IPS-NIHi11 (cell line): ENCODE measurements at regions not wholly inside any gene's neighbourhood (a gene's known extent, or its start where the extent isn't known, plus 50 kb on each side); places are given as distances from the start of the nearest gene placed in this dataset.
"Not testable (repeated sequence)": the region's sequence is repeated elsewhere in the genome, so short reads cannot be mapped to it uniquely, and the experiment has no call there.

Experiments
- DNase-seq: peaks from one replicate; pipeline ENCODE4 v3.0.0; 2012; ENCODE audit warnings: mixed read lengths, low spot score

- no peak for DNase-seq
Observed at GRCh38 chr7:67620216-67620933, 623.7 kb downstream of the TYW1 start.

- no peak for DNase-seq
Observed at GRCh38 chr7:67621704-67622103, 625.1 kb downstream of the TYW1 start.

DNA sequence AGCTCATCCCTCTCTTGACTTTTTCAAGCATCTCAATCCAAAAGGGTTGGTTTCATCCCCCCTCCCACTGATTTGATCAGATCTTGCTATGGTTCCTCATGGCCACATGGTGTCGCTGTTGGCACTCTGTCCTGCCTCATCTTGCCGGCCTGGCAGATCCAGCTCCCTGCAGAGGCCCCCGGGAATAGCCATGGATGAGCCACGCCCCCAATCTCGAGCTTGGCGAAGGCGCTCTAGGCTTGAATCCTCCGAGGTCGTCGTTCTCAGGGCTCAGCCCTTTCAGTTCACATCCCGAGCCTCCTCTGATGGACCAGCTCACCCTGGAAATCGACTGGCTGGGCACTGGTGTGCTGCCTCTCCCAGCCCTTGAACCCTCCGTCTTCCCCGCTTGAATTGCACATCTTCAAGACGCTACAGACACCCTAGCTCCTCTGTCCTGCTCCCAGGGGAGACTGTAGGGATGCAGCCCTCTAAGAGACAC, 628.7 kb downstream of the TYW1 start:
- DNase-seq: peak; percentile 87

DNA sequence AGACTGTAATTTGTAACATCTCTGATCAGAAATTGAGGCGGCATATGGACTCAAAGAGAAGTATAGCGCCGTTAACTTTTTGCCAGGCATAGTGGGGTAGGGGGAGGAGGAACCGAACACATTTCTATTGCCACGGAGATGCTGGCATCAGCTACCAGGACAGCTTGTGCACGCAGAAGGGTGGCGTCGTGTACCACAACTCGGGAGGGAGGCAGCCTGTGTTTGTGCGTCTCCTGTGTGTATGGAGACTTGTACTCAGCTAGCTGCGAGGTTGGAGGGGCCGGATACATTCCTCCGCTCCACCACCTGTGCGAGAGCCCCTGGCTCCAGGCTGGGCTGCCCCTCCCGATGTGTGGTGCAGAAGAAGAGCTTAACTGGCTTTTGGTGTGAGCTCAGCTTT, 634.8 kb downstream of the TYW1 start:
- no peak for DNase-seq

- no peak for DNase-seq
Observed at GRCh38 chr7:67635271-67635670, 638.6 kb downstream of the TYW1 start.

DNA sequence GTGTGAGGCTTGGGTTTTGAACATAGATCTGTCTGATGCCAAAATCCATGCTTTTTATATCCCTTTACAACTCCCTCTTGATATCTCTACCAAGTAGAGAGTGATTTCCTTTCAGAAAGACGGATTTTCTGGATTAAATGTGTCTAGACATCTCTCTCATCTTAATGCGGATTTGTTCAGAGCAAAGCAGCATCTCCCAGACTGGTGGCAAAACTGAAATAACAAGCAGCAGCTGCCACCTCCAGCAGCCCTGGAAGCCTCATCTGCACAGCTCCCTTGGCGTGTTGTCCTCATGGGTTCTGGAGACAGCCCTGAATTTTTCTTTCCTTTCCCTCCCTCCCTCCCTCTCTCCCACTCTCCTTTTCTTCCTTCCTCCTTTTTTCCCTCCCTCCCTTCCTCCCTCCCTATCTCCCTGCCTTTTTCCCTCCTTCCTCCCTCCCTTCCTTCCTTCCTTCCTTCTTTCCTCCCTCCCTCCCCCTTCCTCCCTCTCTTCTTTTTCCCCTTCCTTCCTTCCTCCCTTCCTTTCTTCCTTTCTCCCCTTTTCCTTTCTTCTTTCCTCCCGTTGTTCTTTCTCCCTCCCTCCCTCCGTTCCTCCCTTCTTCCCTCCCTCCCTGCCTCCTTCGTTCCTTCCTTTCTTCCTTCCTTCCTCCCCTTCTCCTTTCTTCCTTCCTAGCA, 639.9 kb downstream of the TYW1 start:
- DNase-seq: no peak

GRCh38 chr7:67637023-67637358, 640.4 kb downstream of the TYW1 start:
- DNase-seq: peak; percentile 34

- DNase-seq: not testable (repeated sequence)
Observed at GRCh38 chr7:67642542-67642941, 645.9 kb downstream of the TYW1 start.

GRCh38 chr7:67644151-67644550, 647.5 kb downstream of the TYW1 start:
- DNase-seq: no peak

DNA sequence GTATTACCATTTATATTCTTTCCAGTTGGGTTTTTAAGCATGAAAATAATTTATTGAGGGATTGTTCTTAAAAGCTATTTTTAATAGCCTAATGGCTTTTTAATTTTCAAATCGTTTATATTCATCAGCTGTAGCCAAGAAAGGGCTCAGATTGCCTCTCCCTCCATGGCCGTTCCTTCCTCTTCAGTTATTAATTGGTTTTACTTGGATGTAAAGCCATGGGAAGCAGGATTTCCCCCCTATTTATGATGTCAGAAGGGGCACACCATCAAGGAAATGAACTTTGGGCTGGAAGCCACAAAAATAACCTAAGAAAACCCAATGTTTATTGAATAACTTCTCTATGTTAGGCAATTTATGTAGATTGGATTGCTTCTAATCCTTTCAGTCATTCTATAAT, 656.3 kb downstream of the TYW1 start:
- no peak for DNase-seq

- DNase-seq: no peak
Observed at GRCh38 chr7:67653856-67654454, 657.3 kb downstream of the TYW1 start.

DNA sequence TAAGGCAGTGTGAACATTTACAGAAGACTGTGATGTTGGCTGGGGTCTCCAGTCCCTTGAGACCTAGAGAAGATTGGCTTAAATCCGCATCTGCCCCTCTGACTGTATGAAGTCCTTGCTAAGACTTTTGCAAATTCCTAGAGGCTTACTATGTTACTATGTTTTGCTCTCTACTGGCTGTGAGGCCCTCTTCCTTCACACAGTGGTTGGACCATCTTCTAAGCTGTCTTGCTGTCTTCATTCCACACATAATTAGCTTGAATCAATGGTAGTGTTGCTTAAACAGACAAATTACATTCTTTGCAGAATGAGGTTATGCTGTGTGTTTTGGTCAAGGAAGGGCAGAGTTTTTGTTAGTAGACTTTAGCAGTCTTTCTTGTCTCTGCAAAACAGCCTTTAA, 658.0 kb downstream of the TYW1 start:
- DNase-seq: no peak

DNA sequence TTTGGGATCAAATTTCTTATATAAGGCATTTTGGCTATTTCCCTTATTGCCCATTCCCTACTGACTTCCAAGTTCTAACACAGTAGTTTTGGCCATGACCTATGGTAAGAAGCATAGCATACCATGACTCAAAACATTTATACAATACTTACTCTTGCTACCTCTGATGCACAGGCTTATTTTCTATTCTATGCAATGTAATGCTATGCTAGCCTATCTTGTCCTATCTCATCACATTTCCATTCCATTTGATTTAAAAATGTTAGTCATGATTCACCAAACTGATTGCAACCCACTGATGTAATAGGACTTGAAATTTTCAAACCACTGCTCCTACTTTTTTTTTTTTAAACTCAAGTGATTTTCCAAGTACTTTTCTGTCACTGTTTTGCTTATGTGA, 658.5 kb downstream of the TYW1 start:
- no peak for DNase-seq

GRCh38 chr7:67659091-67659490, 662.5 kb downstream of the TYW1 start:
- no peak for DNase-seq

DNA sequence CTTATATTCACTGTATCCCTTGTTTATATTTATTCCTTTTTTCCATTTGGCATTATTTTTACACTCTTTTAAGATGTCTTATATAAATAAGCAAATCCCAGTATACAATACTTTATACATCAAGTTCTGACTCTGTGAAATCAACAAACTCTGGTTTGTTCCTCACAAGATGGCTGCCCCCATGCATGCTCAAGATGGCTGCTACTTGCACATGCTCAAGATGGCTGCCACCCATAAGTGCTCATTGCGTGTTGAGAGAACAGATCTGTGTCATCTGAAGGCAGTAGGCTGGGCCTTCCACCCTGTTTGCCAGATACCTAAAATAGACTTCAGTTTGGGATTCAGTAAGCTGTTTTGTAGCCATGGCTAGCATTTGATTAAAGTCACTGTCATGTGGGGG, 666.2 kb downstream of the TYW1 start:
- DNase-seq: no peak

- DNase-seq: no peak
Observed at GRCh38 chr7:67663644-67664043, 667.0 kb downstream of the TYW1 start.

GRCh38 chr7:67666359-67666758, 669.7 kb downstream of the TYW1 start:
- not testable (repeated sequence) for DNase-seq

GRCh38 chr7:67671006-67671548, 674.4 kb downstream of the TYW1 start:
- no peak for DNase-seq

DNA sequence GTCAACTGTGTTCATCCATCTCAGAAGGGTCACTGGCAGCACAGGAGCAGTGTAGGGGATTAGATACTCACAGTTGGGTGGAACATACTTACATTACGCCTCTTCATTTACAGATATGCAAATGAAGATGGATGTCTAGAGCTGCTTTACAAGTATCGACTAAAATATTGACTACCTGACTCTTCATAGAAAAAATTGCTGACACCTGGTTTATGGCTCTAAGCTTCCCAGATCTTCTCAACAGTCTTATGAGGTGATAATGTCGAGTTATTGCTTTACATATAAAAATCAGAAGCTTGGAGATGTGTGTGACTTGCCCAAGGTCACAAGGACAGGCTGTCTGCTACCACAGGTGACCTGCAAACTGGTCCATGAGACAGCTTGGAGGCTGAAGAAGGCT, 677.2 kb downstream of the TYW1 start:
- DNase-seq: no peak

DNA sequence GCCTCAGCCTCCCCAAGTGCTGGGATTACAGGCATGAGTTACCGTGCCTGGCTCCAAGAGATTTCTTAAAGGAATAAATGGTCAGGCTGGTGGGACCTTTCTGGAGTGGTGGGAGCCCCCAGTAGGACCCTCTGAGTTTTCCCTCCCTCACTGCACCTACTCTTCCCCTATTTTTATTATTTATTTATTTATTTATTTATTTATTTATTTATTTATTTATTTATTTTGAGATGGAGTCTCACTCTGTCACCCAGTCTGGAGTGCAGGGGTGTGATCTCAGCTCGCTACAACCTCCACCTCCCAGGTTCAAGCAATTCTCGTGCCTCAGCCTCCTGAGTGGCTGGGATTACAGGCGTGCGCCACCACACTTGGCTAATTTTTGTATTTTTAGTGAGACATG, 678.2 kb downstream of the TYW1 start:
- not testable (repeated sequence) for DNase-seq

DNA sequence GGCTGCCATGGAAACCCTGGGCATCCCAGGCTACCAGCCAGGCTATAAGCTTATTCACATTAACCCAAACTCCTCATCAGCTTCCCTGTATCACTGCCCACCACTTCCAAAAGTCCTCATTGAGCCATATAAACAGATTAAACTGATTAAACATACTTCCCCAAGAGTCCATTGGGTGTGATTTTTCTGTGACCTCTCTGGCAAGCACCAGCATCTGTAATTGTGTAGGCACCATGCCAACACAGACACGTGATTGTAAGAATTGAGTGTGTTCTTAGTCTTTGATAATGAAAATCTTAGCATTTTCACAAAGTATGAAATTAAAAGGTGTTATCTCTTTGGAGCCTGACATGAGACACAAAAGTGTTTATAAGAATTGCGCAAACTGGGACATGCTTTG, 679.3 kb downstream of the TYW1 start:
- no peak for DNase-seq

- no peak for DNase-seq
Observed at GRCh38 chr7:67678419-67678818, 681.8 kb downstream of the TYW1 start.

DNA sequence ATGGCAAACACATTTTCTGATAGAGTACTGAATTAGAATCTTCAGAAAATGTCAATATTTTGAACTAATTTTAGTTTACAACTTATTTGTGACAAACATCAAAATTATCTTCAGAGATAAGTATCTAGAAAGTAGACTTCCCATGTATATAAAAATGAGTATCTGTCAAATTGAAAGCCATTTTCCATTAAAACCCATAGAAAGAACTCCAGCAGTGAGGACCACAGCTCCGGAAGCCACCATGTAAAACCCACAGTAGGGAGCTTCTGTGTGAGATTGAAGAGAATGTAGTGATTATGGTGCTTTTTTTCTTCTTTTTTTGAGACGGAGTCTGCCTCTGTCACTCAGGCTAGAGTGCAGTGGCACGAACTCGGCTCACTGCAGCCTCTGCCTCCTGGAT, 687.0 kb downstream of the TYW1 start:
- no peak for DNase-seq
